WTC11 (cell line): ENCODE measurements at regions not wholly inside any gene's neighbourhood (a gene's known extent, or its start where the extent isn't known, plus 50 kb on each side); places are given as distances from the start of the nearest gene placed in this dataset.

Source experiments
- CBFB ChIP-seq: sonication (generic); formaldehyde crosslinking; IDR thresholded peaks from 2 replicates; pipeline ENCODE4 v1.8.1; 2022; ENCODE audit warnings: mild to moderate bottlenecking, low read depth, missing genetic modification reagents
- ETV6 ChIP-seq: sonication (generic); formaldehyde crosslinking; IDR thresholded peaks from 2 replicates; pipeline ENCODE4 v1.8.1; 2022; ENCODE audit warnings: mild to moderate bottlenecking, missing genetic modification reagents
- FOXJ3 ChIP-seq: sonication (generic); formaldehyde crosslinking; IDR thresholded peaks from 2 replicates; pipeline ENCODE4 v1.9.0; 2021; ENCODE audit warnings: missing genetic modification reagents, mild to moderate bottlenecking, borderline replicate concordance
- FOXK1 ChIP-seq: sonication (generic); formaldehyde crosslinking; IDR thresholded peaks from 2 replicates; pipeline ENCODE4 v1.8.0; 2022; ENCODE audit warnings: mild to moderate bottlenecking, moderate library complexity, missing genetic modification reagents
- NR3C1 ChIP-seq: sonication (generic); formaldehyde crosslinking; conservative IDR thresholded peaks from 2 replicates; pipeline ENCODE4 v1.8.1; 2023; ENCODE audit warnings: low read depth, mild to moderate bottlenecking, missing genetic modification reagents
- SP1 ChIP-seq: sonication (generic); formaldehyde crosslinking; conservative IDR thresholded peaks from 2 replicates; pipeline ENCODE4 v1.8.1; 2022; ENCODE audit warnings: missing genetic modification reagents
- ZNF232 ChIP-seq: sonication (generic); formaldehyde crosslinking; IDR thresholded peaks from 2 replicates; pipeline ENCODE4 v1.8.0; 2022; ENCODE audit warnings: mild to moderate bottlenecking, missing genetic modification reagents
- TF ChIP-seq, protein P1 (sequence below): fragments of 200-600 bp; IDR thresholded peaks from 2 replicates; pipeline ENCODE4 v1.8.0; 2022; ENCODE audit warnings: antibody characterized with exemption

DNA sequence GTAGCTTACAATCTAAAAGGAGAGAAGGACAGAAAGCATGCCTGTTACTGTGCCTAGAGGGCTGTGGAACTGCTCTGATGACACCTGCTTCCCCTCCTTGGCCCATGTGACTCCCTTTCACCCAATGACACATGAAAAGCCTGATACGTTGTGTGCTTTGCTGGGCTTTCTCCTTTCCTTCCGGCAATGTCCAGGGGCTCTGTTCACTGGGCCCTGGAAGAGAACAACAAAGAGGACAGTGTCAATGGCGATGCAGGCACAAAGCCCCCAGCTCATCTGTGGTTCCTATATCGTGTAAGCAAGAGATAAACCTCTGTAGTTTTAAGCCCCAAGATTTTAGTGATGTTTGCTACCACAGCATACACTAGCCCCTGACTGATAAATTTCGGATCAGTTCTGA is 306.1 kb downstream of the ABCC12 start:
- TF ChIP-seq, protein P1, sequence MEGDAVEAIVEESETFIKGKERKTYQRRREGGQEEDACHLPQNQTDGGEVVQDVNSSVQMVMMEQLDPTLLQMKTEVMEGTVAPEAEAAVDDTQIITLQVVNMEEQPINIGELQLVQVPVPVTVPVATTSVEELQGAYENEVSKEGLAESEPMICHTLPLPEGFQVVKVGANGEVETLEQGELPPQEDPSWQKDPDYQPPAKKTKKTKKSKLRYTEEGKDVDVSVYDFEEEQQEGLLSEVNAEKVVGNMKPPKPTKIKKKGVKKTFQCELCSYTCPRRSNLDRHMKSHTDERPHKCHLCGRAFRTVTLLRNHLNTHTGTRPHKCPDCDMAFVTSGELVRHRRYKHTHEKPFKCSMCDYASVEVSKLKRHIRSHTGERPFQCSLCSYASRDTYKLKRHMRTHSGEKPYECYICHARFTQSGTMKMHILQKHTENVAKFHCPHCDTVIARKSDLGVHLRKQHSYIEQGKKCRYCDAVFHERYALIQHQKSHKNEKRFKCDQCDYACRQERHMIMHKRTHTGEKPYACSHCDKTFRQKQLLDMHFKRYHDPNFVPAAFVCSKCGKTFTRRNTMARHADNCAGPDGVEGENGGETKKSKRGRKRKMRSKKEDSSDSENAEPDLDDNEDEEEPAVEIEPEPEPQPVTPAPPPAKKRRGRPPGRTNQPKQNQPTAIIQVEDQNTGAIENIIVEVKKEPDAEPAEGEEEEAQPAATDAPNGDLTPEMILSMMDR: no peak
- TF ChIP-seq FOXJ3 (CRISPR knock-in tag): no peak
- TF ChIP-seq SP1 (CRISPR knock-in tag): no peak
- TF ChIP-seq FOXK1 (CRISPR knock-in tag): no peak
- TF ChIP-seq ETV6 (CRISPR knock-in tag): no peak
- TF ChIP-seq ZNF232 (CRISPR knock-in tag): no peak
- TF ChIP-seq CBFB (CRISPR knock-in tag): no peak
- no peak for TF ChIP-seq NR3C1 (CRISPR knock-in tag)
